Body of pancreas (tissue), 4 donors: ENCODE measurements at regions not wholly inside any gene's neighbourhood (a gene's known extent, or its start where the extent isn't known, plus 50 kb on each side); places are given as distances from the start of the nearest gene placed in this dataset.

ENCODE experiments used
- POLR2A ChIP-seq, 3 donors: fragments of 450-650 bp; IDR thresholded peaks; one replicate each; pipeline ENCODE4 v1.6.1; 2016; ENCODE audit warnings: antibody characterized with exemption in 3 of 3, mild to moderate bottlenecking in 2 of 3
- TF ChIP-seq, protein P1 (sequence below), 7 experiments: fragments of 450-650 bp in 4 of 7; fragments of 200-600 bp in 3 of 7; sonication (generic) in 3 of 7; IDR thresholded peaks; one replicate each; pipeline ENCODE4 v1.5.1; 2016 to 2019; ENCODE audit warnings: antibody characterized with exemption in 7 of 7

DNA sequence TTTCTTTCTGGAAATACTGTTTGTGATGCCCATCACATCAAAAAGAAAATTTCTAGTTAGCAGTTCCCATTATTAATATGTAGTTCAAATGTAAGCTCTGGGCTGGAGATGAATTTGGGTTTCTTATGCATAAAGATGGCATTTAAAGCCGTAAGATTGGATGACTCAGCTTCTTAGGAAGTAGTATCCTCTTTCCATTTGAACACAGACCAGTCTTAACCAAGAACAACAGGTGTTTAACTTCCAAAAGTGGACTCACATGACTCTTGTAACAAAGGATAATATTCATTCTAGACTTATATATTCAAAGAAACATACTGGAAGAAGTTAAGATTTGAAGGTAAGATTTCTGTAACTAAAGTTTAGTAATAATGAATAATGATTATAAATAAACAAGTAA is 330.5 kb downstream of the TLR4 start:
- TF ChIP-seq POLR2A (IDR thresholded peaks at IDR 0.05): no peak
- TF ChIP-seq, protein P1, sequence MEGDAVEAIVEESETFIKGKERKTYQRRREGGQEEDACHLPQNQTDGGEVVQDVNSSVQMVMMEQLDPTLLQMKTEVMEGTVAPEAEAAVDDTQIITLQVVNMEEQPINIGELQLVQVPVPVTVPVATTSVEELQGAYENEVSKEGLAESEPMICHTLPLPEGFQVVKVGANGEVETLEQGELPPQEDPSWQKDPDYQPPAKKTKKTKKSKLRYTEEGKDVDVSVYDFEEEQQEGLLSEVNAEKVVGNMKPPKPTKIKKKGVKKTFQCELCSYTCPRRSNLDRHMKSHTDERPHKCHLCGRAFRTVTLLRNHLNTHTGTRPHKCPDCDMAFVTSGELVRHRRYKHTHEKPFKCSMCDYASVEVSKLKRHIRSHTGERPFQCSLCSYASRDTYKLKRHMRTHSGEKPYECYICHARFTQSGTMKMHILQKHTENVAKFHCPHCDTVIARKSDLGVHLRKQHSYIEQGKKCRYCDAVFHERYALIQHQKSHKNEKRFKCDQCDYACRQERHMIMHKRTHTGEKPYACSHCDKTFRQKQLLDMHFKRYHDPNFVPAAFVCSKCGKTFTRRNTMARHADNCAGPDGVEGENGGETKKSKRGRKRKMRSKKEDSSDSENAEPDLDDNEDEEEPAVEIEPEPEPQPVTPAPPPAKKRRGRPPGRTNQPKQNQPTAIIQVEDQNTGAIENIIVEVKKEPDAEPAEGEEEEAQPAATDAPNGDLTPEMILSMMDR (IDR thresholded peaks at IDR 0.05): no peak
